ENCODE measurements at regions not wholly inside any gene's neighbourhood (a gene's known extent, or its start where the extent isn't known, plus 50 kb on each side); places are given as distances from the start of the nearest gene placed in this dataset.
"Not testable (repeated sequence)": the region's sequence is repeated elsewhere in the genome, so short reads cannot be mapped to it uniquely, and the experiment has no call there.

DNA sequence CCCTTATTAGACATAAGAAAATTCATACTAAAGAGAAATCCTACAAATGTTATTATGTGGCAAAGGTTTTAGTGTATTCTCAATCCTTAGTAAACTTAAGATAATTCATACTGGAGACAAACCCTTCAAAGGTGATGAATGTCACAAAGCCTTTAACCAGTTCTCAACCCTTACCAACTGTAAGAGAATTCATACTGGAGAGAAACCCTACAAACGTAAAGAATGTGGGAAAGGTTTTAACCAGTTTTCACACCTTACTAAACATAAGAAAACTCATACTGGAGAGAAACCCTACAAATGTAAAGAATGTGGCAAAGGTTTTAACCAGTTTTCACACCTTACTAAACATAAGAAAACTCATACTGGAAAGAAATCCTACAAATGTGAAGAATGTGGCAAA lies 93.2 kb downstream of the ZNF680 start:
- no peak for DNase-seq

- no peak for DNase-seq
These were observed 97.3 kb downstream of the ZNF680 start for GRCh38 chr7:64465551-64465950.

DNA sequence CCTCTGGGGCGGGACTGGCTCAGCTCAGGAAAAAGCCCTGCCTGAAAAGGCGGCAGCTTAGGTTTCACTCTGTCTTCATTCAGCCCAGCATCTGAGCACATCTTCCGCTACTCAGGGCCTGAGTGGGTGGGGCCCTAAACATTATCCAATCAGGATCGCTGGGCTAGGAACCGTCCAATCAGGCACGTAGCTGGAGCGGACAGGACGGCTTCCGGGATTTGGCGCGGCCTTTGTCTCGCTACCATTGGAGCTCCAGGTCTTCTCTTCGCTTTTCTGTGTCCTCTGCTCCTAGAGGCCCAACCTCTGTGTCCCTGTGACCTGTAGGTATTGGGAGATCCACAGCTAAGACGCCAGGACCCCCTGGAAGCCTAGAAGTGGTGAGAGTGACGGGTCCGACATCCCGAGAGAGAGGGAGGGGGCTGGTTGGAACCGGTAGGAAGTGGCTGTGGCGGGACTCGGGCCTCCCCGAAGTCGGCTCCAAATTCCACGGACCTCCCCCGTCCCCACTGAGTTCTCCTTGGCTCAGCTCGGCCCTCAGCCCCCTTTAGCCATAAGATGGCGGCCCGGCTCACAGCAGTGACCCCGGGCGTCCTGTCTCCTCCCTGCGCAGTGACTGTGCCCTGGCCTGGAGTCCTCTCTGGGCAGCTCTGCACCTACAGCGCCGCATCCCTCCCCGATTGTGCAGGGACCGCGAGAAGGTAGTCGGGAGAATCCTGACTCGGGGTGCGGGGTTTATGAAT lies 99.1 kb downstream of the ZNF680 start:
- DNase-seq, result peak; percentile 3

- not testable (repeated sequence) for DNase-seq
These were observed 103.0 kb downstream of the ZNF680 start for GRCh38 chr7:64459858-64460257.

GRCh38 chr7:64433590-64433989 lies 119.8 kb downstream of the ZNF736 start:
- DNase-seq, result no peak

GRCh38 chr7:64431838-64432237 lies 118.1 kb downstream of the ZNF736 start:
- no peak for DNase-seq

GRCh38 chr7:64429232-64429631 lies 115.5 kb downstream of the ZNF736 start:
- no peak for DNase-seq

- not testable (repeated sequence) for DNase-seq
These were observed 111.7 kb downstream of the ZNF736 start for GRCh38 chr7:64425436-64425835.

DNA sequence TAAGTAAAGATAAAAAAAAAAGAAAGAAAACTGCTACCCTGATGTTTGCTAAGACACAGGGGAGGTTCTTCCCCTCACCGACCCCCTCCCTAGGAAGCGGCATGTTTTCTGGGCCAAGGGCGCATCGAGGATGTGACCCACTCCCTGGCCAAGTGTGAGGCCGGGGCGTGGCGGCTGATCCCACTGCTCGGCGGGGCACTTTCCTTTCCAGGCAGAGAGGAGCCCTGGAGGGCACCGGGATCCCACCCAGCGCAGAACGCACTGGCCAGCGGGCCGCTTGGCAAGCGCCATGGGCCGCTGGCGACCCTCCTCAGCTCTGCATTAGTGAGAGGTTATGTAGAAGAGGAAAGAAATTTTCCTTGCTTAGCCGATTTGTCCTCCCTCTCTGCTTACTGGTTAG lies 93.4 kb downstream of the ZNF736 start:
- DNase-seq, result no peak
